ENCODE measurements at regions not wholly inside any gene's neighbourhood (a gene's known extent, or its start where the extent isn't known, plus 50 kb on each side); places are given as distances from the start of the nearest gene placed in this dataset.

DNA sequence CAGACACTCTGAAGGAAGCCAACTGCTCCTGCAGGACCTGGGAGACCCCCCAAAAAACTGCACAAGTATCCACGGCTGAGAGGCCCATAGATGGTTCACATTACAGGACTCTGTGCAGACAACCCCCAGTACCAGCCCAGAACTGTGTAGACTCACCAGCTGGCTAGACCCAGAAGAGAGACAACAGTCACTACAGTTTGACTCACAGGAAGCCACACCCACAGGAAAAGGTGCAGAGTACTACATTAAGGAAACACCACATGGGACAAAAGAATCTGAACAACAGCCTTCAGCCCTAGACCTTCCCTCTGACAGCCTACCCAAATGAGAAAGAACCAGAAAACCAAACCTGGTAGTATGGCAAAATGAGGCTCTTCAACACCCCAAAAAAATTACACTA lies 281.2 kb upstream of the RGMB start:
- no peak overlapping the region for H3K4me3 Mint-ChIP-seq
- Histone ChIP-seq H3K27me3 (replicated peaks in 1 of 4; ENCODE audit: control extremely low read depth in 1 of 4, control insufficient read depth in 3 of 4, insufficient read depth in 4 of 4, low read length in 3 of 4) (no peaks in the 10 kb centered on the region), H3K4me2 (replicated peaks; ENCODE audit: low read depth, low read length, poor library complexity, severe bottlenecking) (no peak overlapping the region), H3K9ac (ENCODE audit: low read length) (no peak overlapping the region), H3K27ac (ENCODE audit: low read length in 2 of 2) (no peak overlapping the region), H3K9me3 (ENCODE audit: control extremely low read depth in 1 of 3, control insufficient read depth in 2 of 3, insufficient read depth in 1 of 3, low read length in 2 of 3) (peaks cover 0 to 5% (median 0%) of the 10 kb centered on the region in 3 donors), H4K20me1 (ENCODE audit: control insufficient read depth, insufficient read depth, low read length, poor library complexity, severe bottlenecking) (no peaks in the 10 kb centered on the region), H3K36me3 (replicated peaks in 1 of 2; ENCODE audit: control extremely low read depth in 1 of 2, control insufficient read depth in 1 of 2, extremely low read depth in 1 of 2, insufficient read depth in 2 of 2, low read length in 1 of 2) (no peaks in the 10 kb centered on the region), H2AFZ (ENCODE audit: insufficient read depth, low read depth, low read length, poor library complexity, severe bottlenecking) (no peak overlapping the region), H3K79me2 (ENCODE audit: control insufficient read depth, insufficient read depth, low read length) (no peaks in the 10 kb centered on the region), H3K4me1 (ENCODE audit: control insufficient read depth in 2 of 2, insufficient read depth in 2 of 2, low read length in 2 of 2) (no peaks in the 10 kb centered on the region), H3K4me3 (ENCODE audit: control extremely low read depth in 1 of 5, extremely low read depth in 1 of 5, insufficient read depth in 1 of 5, low read depth in 2 of 5, low read length in 4 of 5) (no peak overlapping the region)
- ATAC-seq (ENCODE audit: low read depth): no peak
- no peak for DNase-seq
- peaks cover 9% of the 10 kb centered on the region for H3K9me3 Mint-ChIP-seq (ENCODE audit: insufficient read depth)
- no peaks in the 10 kb centered on the region for H3K4me1 Mint-ChIP-seq
- intact Hi-C loops (cut with micrococcal nuclease): no loop called here
- WGBS (ENCODE audit: insufficient coverage): 80% methylated on average over 1 of the region's 1 CpG
- ChIA-PET CTCF (no interaction called here), POLR2A (no interaction called here)
- H3K27ac Mint-ChIP-seq: no peak overlapping the region
- H3K27me3 Mint-ChIP-seq: no peaks in the 10 kb centered on the region
- no peak for TF ChIP-seq EZH2 (IDR thresholded peaks at IDR 0.05; ENCODE audit: borderline replicate concordance, insufficient read depth, low read depth, low read length, poor library complexity, severe bottlenecking)
- TF ChIP-seq, protein P1, sequence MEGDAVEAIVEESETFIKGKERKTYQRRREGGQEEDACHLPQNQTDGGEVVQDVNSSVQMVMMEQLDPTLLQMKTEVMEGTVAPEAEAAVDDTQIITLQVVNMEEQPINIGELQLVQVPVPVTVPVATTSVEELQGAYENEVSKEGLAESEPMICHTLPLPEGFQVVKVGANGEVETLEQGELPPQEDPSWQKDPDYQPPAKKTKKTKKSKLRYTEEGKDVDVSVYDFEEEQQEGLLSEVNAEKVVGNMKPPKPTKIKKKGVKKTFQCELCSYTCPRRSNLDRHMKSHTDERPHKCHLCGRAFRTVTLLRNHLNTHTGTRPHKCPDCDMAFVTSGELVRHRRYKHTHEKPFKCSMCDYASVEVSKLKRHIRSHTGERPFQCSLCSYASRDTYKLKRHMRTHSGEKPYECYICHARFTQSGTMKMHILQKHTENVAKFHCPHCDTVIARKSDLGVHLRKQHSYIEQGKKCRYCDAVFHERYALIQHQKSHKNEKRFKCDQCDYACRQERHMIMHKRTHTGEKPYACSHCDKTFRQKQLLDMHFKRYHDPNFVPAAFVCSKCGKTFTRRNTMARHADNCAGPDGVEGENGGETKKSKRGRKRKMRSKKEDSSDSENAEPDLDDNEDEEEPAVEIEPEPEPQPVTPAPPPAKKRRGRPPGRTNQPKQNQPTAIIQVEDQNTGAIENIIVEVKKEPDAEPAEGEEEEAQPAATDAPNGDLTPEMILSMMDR (IDR thresholded peaks at IDR 0.05): no peak

DNA sequence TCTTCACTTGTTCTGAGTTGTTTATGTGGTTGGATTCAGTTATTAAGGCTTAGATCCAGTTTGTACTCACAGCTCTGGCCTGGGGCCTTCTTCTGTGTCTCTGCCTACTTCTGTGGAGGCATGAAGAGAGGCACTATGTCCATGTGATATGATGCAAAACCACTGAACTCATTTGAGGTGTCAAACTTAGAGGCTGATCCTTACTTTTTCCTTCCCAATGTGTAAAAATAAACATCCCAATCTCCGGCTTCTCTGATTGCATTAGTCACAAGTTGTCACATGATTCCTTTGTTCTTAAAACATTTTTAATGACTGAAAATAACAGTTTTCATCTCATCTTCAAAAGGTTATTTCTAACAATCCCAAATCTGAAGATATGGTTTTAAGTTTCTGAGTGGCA lies 276.0 kb upstream of the RGMB start:
- intact Hi-C loops (cut with micrococcal nuclease): no loop called here
- H3K27ac Mint-ChIP-seq: no peak overlapping the region
- Histone ChIP-seq H3K9me3 (ENCODE audit: control extremely low read depth in 1 of 3, control insufficient read depth in 2 of 3, insufficient read depth in 1 of 3, low read length in 2 of 3) (no peaks in the 10 kb centered on the region), H3K27me3 (replicated peaks in 1 of 4; ENCODE audit: control extremely low read depth in 1 of 4, control insufficient read depth in 3 of 4, insufficient read depth in 4 of 4, low read length in 3 of 4) (no peaks in the 10 kb centered on the region), H3K27ac (ENCODE audit: low read length in 2 of 2) (no peak overlapping the region), H3K4me2 (replicated peaks; ENCODE audit: low read depth, low read length, poor library complexity, severe bottlenecking) (no peak overlapping the region), H3K9ac (ENCODE audit: low read length) (no peak overlapping the region), H4K20me1 (ENCODE audit: control insufficient read depth, insufficient read depth, low read length, poor library complexity, severe bottlenecking) (no peaks in the 10 kb centered on the region), H3K36me3 (replicated peaks in 1 of 2; ENCODE audit: control extremely low read depth in 1 of 2, control insufficient read depth in 1 of 2, extremely low read depth in 1 of 2, insufficient read depth in 2 of 2, low read length in 1 of 2) (no peaks in the 10 kb centered on the region), H3K79me2 (ENCODE audit: control insufficient read depth, insufficient read depth, low read length) (no peaks in the 10 kb centered on the region), H3K4me3 (ENCODE audit: control extremely low read depth in 1 of 5, extremely low read depth in 1 of 5, insufficient read depth in 1 of 5, low read depth in 2 of 5, low read length in 4 of 5) (no peak overlapping the region), H3K4me1 (ENCODE audit: control insufficient read depth in 2 of 2, insufficient read depth in 2 of 2, low read length in 2 of 2) (no peaks in the 10 kb centered on the region), H2AFZ (ENCODE audit: insufficient read depth, low read depth, low read length, poor library complexity, severe bottlenecking) (no peak overlapping the region)
- peaks cover 7% of the 10 kb centered on the region for H3K9me3 Mint-ChIP-seq (ENCODE audit: insufficient read depth)
- no CpG with 5 or more reads among the region's 1 CpG for WGBS (ENCODE audit: insufficient coverage)
- no peak for TF ChIP-seq EZH2 (IDR thresholded peaks at IDR 0.05; ENCODE audit: borderline replicate concordance, insufficient read depth, low read depth, low read length, poor library complexity, severe bottlenecking)
- TF ChIP-seq, protein P1 (IDR thresholded peaks at IDR 0.05): no peak
- H3K4me1 Mint-ChIP-seq: no peaks in the 10 kb centered on the region
- no peak for DNase-seq
- ChIA-PET CTCF (no interaction called here), POLR2A (no interaction called here)
- H3K27me3 Mint-ChIP-seq: no peaks in the 10 kb centered on the region
- no peak for ATAC-seq (ENCODE audit: low read depth)
- no peak overlapping the region for H3K4me3 Mint-ChIP-seq
